ENCODE measurements at regions not wholly inside any gene's neighbourhood (a gene's known extent, or its start where the extent isn't known, plus 50 kb on each side); places are given as distances from the start of the nearest gene placed in this dataset.

DNA sequence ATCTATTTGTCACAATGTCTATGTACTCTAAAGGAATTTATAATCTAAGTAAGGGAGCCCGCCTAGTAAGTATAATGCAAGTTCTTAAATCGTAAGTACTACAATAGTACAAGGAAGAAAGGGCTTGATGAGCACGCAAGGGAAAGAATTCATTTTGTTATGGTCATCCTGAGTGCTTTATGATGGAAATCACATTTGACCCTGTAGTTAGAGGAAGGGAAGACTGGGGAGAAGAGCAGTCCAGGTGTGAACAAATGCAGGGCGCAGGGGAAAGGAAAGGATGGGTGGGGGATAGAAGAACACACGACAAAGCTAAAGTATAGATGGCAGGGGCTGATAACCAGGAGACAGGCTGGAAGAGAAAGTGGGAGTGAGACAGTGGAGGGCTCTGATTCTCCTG lies 88.2 kb upstream of the ARMC3 start:
- TF ChIP-seq, protein P1, sequence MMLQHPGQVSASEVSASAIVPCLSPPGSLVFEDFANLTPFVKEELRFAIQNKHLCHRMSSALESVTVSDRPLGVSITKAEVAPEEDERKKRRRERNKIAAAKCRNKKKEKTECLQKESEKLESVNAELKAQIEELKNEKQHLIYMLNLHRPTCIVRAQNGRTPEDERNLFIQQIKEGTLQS (IDR thresholded peaks at IDR 0.05) = no peak
- TF ChIP-seq CTCF (IDR thresholded peaks at IDR 0.05; ENCODE audit: low read depth, low read length, missing input control) (no peak), RAD21 (IDR thresholded peaks at IDR 0.05) (no peak), JUND (IDR thresholded peaks at IDR 0.05) (no peak), SP1 (IDR thresholded peaks at IDR 0.05) (no peak), TAF1 (conservative IDR thresholded peaks at IDR 0.05) (no peak), YY1 (IDR thresholded peaks at IDR 0.05) (no peak), FOXA2 (IDR thresholded peaks at IDR 0.05) (no peak), RXRA (IDR thresholded peaks at IDR 0.05) (no peak), GABPA (IDR thresholded peaks at IDR 0.05 in 1 of 2, conservative IDR thresholded peaks at IDR 0.05 in 1 of 2) (no peak), MAX (IDR thresholded peaks at IDR 0.05) (no peak)
- TF ChIP-seq, protein P2, sequence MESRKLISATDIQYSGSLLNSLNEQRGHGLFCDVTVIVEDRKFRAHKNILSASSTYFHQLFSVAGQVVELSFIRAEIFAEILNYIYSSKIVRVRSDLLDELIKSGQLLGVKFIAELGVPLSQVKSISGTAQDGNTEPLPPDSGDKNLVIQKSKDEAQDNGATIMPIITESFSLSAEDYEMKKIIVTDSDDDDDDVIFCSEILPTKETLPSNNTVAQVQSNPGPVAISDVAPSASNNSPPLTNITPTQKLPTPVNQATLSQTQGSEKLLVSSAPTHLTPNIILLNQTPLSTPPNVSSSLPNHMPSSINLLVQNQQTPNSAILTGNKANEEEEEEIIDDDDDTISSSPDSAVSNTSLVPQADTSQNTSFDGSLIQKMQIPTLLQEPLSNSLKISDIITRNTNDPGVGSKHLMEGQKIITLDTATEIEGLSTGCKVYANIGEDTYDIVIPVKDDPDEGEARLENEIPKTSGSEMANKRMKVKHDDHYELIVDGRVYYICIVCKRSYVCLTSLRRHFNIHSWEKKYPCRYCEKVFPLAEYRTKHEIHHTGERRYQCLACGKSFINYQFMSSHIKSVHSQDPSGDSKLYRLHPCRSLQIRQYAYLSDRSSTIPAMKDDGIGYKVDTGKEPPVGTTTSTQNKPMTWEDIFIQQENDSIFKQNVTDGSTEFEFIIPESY (IDR thresholded peaks at IDR 0.05) = no peak
- TF ChIP-seq, protein P3, sequence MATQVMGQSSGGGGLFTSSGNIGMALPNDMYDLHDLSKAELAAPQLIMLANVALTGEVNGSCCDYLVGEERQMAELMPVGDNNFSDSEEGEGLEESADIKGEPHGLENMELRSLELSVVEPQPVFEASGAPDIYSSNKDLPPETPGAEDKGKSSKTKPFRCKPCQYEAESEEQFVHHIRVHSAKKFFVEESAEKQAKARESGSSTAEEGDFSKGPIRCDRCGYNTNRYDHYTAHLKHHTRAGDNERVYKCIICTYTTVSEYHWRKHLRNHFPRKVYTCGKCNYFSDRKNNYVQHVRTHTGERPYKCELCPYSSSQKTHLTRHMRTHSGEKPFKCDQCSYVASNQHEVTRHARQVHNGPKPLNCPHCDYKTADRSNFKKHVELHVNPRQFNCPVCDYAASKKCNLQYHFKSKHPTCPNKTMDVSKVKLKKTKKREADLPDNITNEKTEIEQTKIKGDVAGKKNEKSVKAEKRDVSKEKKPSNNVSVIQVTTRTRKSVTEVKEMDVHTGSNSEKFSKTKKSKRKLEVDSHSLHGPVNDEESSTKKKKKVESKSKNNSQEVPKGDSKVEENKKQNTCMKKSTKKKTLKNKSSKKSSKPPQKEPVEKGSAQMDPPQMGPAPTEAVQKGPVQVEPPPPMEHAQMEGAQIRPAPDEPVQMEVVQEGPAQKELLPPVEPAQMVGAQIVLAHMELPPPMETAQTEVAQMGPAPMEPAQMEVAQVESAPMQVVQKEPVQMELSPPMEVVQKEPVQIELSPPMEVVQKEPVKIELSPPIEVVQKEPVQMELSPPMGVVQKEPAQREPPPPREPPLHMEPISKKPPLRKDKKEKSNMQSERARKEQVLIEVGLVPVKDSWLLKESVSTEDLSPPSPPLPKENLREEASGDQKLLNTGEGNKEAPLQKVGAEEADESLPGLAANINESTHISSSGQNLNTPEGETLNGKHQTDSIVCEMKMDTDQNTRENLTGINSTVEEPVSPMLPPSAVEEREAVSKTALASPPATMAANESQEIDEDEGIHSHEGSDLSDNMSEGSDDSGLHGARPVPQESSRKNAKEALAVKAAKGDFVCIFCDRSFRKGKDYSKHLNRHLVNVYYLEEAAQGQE (IDR thresholded peaks at IDR 0.05) = no peak
